22Rv1 (cell line): ENCODE measurements at regions not wholly inside any gene's neighbourhood (a gene's known extent, or its start where the extent isn't known, plus 50 kb on each side); places are given as distances from the start of the nearest gene placed in this dataset.

Experiments
- H3K27ac ChIP-seq: fragments of 450-650 bp; 2 replicates; pipeline ENCODE4 v1.5.1; 2017
- CTCF ChIP-seq: fragments of 450-650 bp; IDR thresholded peaks from 2 replicates; pipeline ENCODE4 v1.5.1; 2017; ENCODE audit warnings: mild to moderate bottlenecking
- ZFX ChIP-seq: fragments of 450-650 bp; IDR thresholded peaks from 2 replicates; pipeline ENCODE4 v1.6.1; 2017; ENCODE audit warnings: antibody characterized with exemption, borderline replicate concordance

DNA sequence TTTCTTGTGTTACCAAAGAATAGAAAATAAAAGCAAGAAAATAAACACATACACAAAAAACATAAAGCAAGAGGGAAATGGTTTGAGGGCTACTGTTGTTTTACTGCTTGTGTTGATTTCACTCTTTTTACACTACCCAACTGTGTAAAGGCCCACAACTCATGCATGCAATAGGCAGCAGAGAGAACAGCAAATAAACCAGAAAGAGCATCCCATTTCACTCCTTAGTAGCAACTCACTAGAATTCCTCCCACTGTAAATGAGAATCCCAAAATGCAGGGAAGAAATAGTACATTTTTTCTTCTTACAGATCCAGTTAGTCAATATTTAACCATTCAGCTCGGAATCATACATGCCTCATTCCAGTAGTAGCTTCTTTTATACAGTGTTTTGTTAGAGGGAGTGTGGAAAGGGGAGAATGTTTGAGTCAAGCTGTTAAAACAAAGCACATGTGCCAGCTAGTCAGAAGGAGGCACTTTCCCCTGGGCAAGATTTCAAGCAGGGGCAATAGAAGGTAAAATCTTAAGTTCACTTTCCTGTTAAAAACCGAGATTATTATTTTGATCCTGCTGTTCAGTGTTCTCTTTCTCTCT is 147.2 kb upstream of the FAM98A start:
- H3K27ac ChIP-seq = no peak overlapping the region
- no peak for TF ChIP-seq ZFX
- TF ChIP-seq CTCF = no peak

DNA sequence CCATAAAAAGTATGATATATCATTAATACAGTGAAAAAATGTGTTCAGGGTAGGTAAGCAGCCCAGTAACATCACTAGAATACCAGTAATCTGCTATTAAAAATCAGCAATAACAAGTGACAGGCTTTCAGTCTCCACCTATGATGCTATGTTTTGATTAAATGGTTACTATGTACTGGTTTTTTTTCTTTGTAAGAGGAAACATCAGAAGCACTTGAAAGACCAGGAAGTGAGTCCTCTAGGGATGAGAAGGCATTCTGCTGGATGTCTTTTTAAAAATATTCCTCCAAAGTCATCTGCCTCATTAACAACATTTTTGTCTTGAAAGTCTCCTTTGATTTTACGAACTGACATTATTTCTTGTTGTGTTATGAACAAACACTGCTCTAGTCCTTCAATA is 136.0 kb upstream of the FAM98A start:
- no peak overlapping the region for H3K27ac ChIP-seq
- TF ChIP-seq CTCF (no peak), ZFX (no peak)

- no peak for TF ChIP-seq CTCF
- TF ChIP-seq ZFX = no peak
- no peak overlapping the region for H3K27ac ChIP-seq
These were observed 131.7 kb upstream of the FAM98A start for GRCh38 chr2:33730804-33731203.

GRCh38 chr2:33730193-33730592 is 131.1 kb upstream of the FAM98A start:
- TF ChIP-seq CTCF (no peak), ZFX (no peak)

GRCh38 chr2:33729353-33729752 is 130.3 kb upstream of the FAM98A start:
- no peak for TF ChIP-seq ZFX
- no peak for TF ChIP-seq CTCF
- H3K27ac ChIP-seq = no peak overlapping the region

More at GRCh38 chr2:33730193-33730592, 131.1 kb upstream of the FAM98A start:
- no peak overlapping the region for H3K27ac ChIP-seq

DNA sequence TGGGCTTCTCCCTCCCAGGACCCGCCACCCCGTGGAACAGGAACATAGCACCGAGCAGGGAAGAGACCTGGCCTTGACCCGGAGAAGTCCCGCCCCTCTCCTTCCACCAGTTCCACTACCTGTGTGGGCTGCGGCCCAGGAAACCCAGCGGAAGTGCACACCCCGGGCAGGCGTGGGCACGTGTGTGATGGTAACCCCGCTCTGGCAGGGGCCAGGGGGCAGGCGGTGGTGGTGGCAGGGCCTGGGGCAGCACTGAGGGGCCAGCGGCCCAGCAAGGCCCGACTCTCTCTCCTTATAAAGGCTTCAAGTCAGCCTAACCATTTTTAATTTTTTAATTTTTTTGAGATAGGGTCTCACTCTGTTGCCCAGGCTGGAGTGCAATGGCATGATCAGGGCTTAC is 129.0 kb upstream of the FAM98A start:
- no peak overlapping the region for H3K27ac ChIP-seq
- TF ChIP-seq CTCF = no peak
- no peak for TF ChIP-seq ZFX

- H3K27ac ChIP-seq = no peak overlapping the region
- TF ChIP-seq ZFX = no peak
- TF ChIP-seq CTCF = no peak
These were observed 128.4 kb upstream of the FAM98A start for GRCh38 chr2:33727361-33728032.
